Left renal cortex interstitium (tissue), 4 donors: ENCODE measurements at regions not wholly inside any gene's neighbourhood (a gene's known extent, or its start where the extent isn't known, plus 50 kb on each side); places are given as distances from the start of the nearest gene placed in this dataset.

ENCODE experiments used
- DNase-seq, 4 donors: peaks; one replicate each; pipeline ENCODE4 v3.0.0-alpha.2; 2013; ENCODE audit warnings: low read depth in 4 of 4, low spot score in 2 of 4, missing footprints in 1 of 4

DNA sequence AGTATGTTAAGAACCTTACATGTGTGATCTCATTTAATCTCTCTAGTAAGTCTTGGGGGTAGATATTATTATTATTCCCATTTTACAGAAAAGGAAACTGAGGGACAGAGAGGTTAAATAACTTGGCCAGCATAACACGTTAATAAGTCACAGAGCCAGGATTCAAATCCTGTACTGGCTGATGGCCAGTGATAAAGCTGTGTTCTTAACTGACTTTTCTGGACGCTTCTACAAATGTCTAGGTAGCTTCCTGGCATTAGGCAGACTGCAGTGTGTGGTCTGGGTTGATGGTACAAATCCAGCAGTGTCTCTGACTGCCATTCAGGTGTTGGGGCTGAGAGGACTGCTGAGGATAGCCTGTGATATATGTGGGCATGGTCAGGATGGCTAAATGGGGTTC is 125.8 kb upstream of the CXCL14 start:
- no peak for DNase-seq

DNA sequence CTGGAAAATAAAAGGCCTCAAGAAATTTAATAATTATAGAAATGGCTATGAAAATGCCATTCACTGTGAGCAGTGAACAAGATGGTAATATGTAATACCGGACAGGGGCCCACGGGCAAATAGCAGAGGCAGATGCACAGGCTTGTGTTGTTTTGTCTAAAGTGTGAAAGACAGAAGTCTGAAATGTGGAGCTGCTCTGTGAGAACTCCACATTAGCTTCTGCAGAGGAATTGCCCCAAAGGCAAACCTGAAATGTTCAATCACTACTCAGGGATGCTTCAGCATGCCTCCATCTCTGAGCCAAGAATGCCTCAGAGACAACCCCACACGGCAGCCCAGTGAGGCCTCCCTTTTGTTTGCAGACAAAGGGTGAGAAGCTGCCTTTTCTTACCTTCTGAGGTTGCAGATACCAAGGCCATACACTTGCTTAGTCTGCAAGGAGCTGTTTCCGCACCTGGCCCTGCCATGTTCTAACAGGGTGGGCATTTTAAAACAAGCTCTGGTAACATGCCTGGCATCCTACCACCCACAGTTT is 124.3 kb upstream of the CXCL14 start:
- no peak for DNase-seq

DNA sequence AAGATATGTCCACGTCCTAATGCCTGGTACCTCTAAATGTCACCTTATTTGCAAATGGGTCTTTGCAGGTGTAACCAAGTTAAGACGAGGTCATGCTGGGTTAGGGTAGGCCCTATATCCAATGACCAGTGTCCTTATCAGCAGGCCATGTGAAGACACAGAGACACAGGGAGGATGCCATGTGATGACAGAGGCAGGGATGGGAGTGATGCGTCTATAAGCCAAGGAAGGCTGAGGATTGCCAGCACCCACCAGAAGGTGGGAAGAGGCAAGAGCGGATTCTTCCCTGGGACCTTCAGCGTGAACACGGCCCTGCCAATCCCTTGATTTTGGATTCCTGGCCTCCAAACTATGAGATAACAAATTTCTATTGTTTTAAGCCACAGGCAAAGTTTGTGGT is 123.4 kb upstream of the CXCL14 start:
- no peak for DNase-seq

- DNase-seq: no peak
Measured at GRCh38 chr5:135700731-135701130, 121.9 kb upstream of the CXCL14 start.

- DNase-seq: no peak
Measured at GRCh38 chr5:135697959-135698345, 119.2 kb upstream of the CXCL14 start.

- no peak for DNase-seq
Measured at GRCh38 chr5:135697251-135697958, 118.6 kb upstream of the CXCL14 start.

DNA sequence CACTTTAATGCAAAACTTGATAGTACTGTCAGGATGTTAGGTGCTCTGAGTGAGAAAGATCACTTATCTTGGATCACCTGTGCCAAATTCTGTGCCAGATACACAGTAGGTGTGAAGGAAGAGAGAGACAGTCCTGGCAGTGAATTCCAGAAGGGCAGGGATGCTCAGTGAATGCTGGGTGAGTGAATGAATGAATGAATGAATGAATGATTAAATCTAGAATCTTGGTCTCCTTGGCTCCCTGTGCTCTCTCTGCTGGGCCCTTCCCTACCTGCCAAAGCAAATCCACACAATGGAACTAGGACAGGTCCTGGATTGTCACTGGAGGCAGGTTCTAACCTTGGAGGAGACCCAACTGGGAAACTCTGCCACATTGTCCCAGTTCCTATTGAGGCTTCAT is 117.5 kb upstream of the CXCL14 start:
- DNase-seq: no peak

- no peak for DNase-seq
Measured at GRCh38 chr5:135695656-135696313, 117.0 kb upstream of the CXCL14 start.

- no peak for DNase-seq
Measured at GRCh38 chr5:135694906-135695305, 116.1 kb upstream of the CXCL14 start.

DNA sequence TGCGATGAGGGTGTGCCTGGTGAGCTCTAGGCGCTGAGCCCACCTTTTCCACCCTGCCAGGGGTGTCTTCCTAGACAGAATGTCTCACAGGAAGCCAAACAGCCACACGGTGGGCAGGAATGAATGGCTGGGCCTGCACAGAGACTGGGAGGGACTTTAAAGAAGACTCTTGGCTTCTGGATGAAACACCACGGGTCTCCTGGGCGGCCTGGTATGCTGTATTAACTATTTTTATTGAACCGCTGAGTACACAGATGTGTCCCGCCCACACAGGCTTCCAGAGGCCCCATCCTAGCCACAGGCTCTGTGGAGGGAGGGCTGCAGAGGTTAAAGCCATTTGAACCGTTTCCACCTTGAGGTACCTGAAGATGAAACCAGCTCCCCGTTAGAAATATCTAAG is 115.2 kb upstream of the CXCL14 start:
- no peak for DNase-seq

GRCh38 chr5:135693371-135693955 is 114.7 kb upstream of the CXCL14 start:
- no peak for DNase-seq

DNA sequence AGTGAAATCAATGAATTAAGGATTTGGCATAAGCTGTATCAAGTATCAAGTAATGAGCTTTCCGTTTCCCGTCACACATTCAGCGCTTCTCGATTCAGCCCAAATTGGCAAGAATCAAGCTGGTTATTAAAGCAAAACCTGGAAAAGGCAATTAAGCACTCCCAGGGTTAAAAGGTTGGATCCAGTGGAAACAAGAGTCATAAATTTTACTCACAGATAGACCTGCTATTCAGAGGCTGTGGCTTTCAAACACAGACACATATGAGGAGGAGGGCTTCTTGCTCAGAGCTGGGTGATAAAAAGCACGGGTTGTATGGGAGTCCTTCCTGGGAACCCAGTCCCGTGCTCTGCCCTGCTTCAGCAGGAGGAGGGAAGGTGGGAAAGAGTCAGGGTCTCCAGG is 112.3 kb upstream of the CXCL14 start:
- no peak for DNase-seq

- DNase-seq: no peak
Measured at GRCh38 chr5:135690466-135690865, 111.7 kb upstream of the CXCL14 start.

GRCh38 chr5:135689506-135689905 is 110.7 kb upstream of the CXCL14 start:
- DNase-seq: no peak

DNA sequence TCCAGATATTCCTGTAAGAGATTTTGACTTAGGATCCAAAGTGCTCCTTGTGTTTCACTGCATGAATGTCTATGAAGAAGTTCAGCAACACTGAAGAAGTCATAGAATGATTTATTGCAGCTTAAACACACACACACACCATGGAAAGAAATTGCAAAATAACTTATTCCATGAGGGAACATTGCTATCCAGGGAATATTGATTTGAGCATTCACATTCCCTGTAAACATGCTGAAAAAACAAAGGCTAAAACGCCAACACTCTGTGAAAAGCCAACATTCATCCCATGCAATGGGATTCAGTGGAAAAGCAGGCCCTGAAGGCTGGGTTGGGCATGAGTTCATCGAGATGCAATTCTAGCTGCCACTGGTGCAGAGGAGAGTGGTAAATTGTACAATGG is 109.6 kb upstream of the CXCL14 start:
- DNase-seq: no peak

DNA sequence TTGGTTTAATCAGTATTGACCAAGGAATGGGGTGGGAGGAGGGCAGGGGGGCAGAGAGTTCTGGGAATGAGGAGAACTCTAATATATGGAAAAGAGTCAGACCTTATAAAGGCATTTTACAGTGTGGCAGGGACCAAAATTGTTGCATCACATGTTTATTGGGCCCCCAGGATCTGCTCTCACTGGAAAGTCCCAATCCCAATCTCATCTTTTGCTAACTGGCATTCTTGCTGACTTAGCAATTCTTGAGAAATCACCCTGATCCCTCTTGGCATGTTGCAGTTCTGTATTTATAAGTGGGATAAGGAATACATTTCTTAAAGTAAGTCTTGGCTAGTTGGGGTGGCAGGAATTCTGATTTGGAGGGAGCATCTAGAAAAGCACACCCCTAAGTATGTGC is 104.4 kb upstream of the CXCL14 start:
- no peak for DNase-seq

GRCh38 chr5:135680713-135681112 is 101.9 kb upstream of the CXCL14 start:
- DNase-seq: no peak

GRCh38 chr5:135678640-135679268 is 100.0 kb upstream of the CXCL14 start:
- no peak for DNase-seq

GRCh38 chr5:135671966-135672365 is 93.2 kb upstream of the CXCL14 start:
- DNase-seq: no peak

- no peak for DNase-seq
Measured at GRCh38 chr5:135671052-135671705, 92.4 kb upstream of the CXCL14 start.

GRCh38 chr5:135670588-135670987 is 91.8 kb upstream of the CXCL14 start:
- no peak for DNase-seq
